Cardiac fibroblast (primary cell): ENCODE measurements at regions not wholly inside any gene's neighbourhood (a gene's known extent, or its start where the extent isn't known, plus 50 kb on each side); places are given as distances from the start of the nearest gene placed in this dataset.

Experiments used
- DNase-seq, 2 donors: peaks; one replicate each; pipeline versions ENCODE4 v3.0.0 to v3.0.0-alpha.2; 2010; ENCODE audit warnings: low read depth in 2 of 2
- H3K4me3 ChIP-seq, 2 donors: replicated peaks in 1 of 2; 1 replicate in 1 of 2; 2 replicates in 1 of 2; pipeline ENCODE4 v1.5.1; 2011; ENCODE audit warnings: low read depth in 2 of 2, low read length in 2 of 2, mild to moderate bottlenecking in 2 of 2, moderate library complexity in 1 of 2
- CTCF ChIP-seq: IDR thresholded peaks from one replicate; pipeline ENCODE4 v1.5.1; 2011; ENCODE audit warnings: low read depth, mild to moderate bottlenecking, low read length, inconsistent platforms

GRCh38 chr12:130242506-130242905 lies 80.2 kb downstream of the FZD10 start:
- TF ChIP-seq CTCF, result no peak
- H3K4me3 ChIP-seq, result no peak overlapping the region
- no peak for DNase-seq

DNA sequence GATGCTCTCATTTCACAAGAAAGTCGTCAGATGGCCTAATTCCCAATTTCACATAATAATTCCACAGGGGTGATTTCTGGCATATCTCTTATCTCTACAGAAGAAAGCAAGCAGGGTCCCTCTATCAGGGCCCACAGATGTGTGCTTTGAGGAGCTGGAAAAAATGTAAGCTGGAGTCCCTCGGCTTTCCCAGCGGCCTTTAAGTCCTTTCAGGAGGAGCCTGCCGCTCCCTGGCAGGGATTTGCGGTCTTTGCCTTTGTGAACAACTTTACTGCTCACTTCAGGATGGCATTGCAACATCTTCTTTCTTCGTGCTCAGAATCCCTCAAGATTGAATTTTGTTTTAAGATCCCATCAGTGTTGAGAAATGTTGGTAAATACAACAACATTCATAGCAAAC lies 83.0 kb downstream of the FZD10 start:
- H3K4me3 ChIP-seq, result no peak overlapping the region
- DNase-seq, result no peak
- no peak for TF ChIP-seq CTCF

GRCh38 chr12:130246560-130246959 lies 84.3 kb downstream of the FZD10 start:
- TF ChIP-seq CTCF, result no peak
- no peak overlapping the region for H3K4me3 ChIP-seq
- DNase-seq, result no peak

DNA sequence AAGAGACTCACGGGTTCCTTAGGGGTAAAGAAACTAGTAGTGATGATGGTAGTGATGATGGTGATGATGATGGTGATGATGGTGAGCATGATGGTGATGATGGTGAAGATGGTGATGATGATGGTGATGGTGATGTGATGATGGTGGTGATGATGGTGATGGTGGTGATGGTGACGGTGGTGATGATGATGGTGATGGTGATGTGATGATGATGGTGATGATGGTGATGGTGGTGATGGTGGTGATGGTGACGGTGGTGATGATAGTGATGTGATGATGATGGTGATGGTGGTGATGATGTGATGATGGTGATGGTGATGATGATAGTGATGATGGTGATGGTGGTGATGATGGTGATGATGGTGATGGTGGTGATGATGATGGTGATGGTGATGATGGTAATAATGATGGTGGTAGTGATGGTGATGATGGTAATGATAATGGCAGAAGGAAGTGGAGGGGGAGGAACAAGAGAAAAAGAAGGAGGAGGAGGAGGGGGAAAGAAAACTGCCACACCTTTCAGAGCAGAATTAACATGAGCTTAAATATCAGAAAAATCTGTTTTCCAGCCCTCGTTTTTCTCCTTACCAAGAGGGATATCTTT lies 85.5 kb downstream of the FZD10 start:
- TF ChIP-seq CTCF, result no peak
- H3K4me3 ChIP-seq, result no peak overlapping the region
- no peak for DNase-seq

DNA sequence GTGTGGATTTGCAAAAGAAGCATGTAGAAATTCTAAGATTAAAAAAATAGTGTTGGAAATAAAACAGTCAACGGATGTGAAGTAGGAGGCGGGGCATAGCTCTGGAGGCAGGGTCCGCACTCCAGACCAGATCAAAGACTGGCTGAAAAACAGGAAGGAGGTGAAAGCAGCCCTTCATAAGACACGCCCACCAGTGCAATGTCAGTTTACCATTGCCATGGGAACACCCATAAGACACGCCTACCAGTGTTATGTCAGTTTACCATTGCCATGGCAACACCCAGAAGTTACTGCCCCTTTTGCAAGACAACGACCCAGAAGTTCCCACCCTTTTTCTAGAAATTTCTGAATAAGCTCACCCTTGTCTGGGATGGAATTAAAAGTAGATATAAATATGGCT lies 87.1 kb downstream of the FZD10 start:
- no peak overlapping the region for H3K4me3 ChIP-seq
- DNase-seq, result no peak
- TF ChIP-seq CTCF, result no peak

GRCh38 chr12:130251236-130251780 lies 86.4 kb upstream of the PIWIL1 start:
- DNase-seq, result no peak
- TF ChIP-seq CTCF, result no peak
- no peak overlapping the region for H3K4me3 ChIP-seq

DNA sequence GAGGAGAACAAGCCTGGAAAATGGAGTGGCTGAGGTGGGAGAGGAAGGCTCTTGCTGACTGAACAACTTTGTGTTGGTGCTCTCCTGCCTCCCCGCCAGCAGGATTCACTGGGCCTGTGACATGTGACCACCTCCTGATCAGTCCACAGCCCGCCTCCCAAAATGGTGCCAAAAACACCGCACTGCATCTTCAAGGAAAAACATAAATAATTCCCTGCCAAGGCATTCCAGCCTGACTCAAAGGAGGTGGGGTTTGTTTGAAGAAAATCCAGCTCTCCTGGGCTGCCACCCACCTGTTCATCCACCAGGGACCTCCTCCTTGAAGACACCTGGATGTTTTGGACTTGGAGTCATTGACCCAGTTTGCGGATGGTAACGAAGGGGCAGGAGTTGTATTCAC lies 83.8 kb upstream of the PIWIL1 start:
- no peak for DNase-seq
- TF ChIP-seq CTCF, result no peak
- no peak overlapping the region for H3K4me3 ChIP-seq
